HCT116 (cell line): ENCODE measurements at regions not wholly inside any gene's neighbourhood (a gene's known extent, or its start where the extent isn't known, plus 50 kb on each side); places are given as distances from the start of the nearest gene placed in this dataset.

Source experiments
- ATAC-seq: fragments of 200-7000 bp; cut with Tn5 transposase; 2 replicates; pipeline ENCODE4 v1.9.1; 2020; ENCODE audit warnings: mild to moderate bottlenecking, moderate library complexity
- BruUV-seq: library from RNA; stranded (reverse); fragments of 400-500 nt; replicated peaks from 2 replicates; lab custom pipeline; 2021; lab: Mats Ljungman, UMichigan
- CTCF ChIA-PET: fragments of 300-600 bp; sonication (Branson Sonifier 250); formaldehyde crosslinking; loops from one replicate; lab custom pipeline; 2021; ENCODE audit warnings: antibody characterized with exemption; lab: Charles Lee
- POLR2A ChIA-PET: fragments of 300-600, 350-600 bp; sonication (Branson Sonifier 250); formaldehyde crosslinking; loops from one replicate; lab custom pipeline; 2021; ENCODE audit warnings: antibody characterized with exemption; lab: Charles Lee
- RAD21 ChIA-PET, 2 experiments: fragments of 300-600 bp; sonication (Branson Sonifier 250); formaldehyde crosslinking; loops; one replicate each; lab custom pipeline; 2023; ENCODE audit warnings: low total read pairs in 2 of 2; ENCODE audit not compliant: uncharacterized antibody in 2 of 2, unreplicated experiment in 2 of 2, low non-redundant PET in 1 of 2; lab: Charles Lee
- DNase-seq: peaks from one replicate; pipeline ENCODE4 v3.0.0-alpha.2; 2010; ENCODE audit warnings: low read depth, low spot score
- H2AFZ ChIP-seq: fragments of 200-600 bp; shearing (Covaris generic), sonication (generic); 2 replicates; pipeline ENCODE4 v1.6.1; 2017; ENCODE audit warnings: low read depth, mixed run types, mixed read lengths, antibody characterized with exemption, low read length; ENCODE audit not compliant: poor library complexity, severe bottlenecking
- H3K27ac ChIP-seq: 2 replicates; pipeline ENCODE4 v1.5.1; 2012; ENCODE audit warnings: low read depth, low read length
- H3K27me3 ChIP-seq: fragments of 200-600 bp; sonication (generic); 2 replicates; pipeline ENCODE4 v1.6.1; 2016; ENCODE audit warnings: mixed run types, low read length, mixed read lengths; ENCODE audit not compliant: insufficient read depth
- H3K36me3 ChIP-seq, 2 experiments: fragments of 200-500 bp in 1 of 2; fragments of 200-600 bp in 1 of 2; sonication (Bioruptor generic) in 1 of 2; sonication (generic) in 1 of 2; 2 replicates each; pipeline versions ENCODE4 v1.5.1 to v1.6.1; 2014 to 2016; ENCODE audit warnings: low read length in 2 of 2, inconsistent platforms in 1 of 2, mixed read lengths in 1 of 2, mixed run types in 1 of 2; ENCODE audit not compliant: insufficient read depth in 2 of 2, control insufficient read depth in 1 of 2
- H3K4me1 ChIP-seq, 2 experiments: fragments of 200-600 bp in 1 of 2; sonication (generic) in 1 of 2; 2 replicates each; pipeline versions ENCODE4 v1.5.1 to v1.6.1; 2012 to 2017; ENCODE audit warnings: low read length in 2 of 2, inconsistent platforms in 1 of 2, mild to moderate bottlenecking in 1 of 2, mixed read lengths in 1 of 2, mixed run types in 1 of 2, moderate library complexity in 1 of 2; ENCODE audit not compliant: insufficient read depth in 2 of 2, control insufficient read depth in 1 of 2
- H3K4me2 ChIP-seq: fragments of 200-600 bp; sonication (generic); 2 replicates; pipeline ENCODE4 v1.6.1; 2017; ENCODE audit warnings: mixed run types, low read length, mixed read lengths
- H3K4me3 ChIP-seq, 2 experiments: fragments of 200-600 bp in 1 of 2; sonication (generic) in 1 of 2; replicated peaks in 1 of 2; 2 replicates each; pipeline ENCODE4 v1.5.1; 2011 to 2016; ENCODE audit warnings: low read length in 2 of 2, control low read depth in 1 of 2, low read depth in 1 of 2, mild to moderate bottlenecking in 1 of 2, mixed read lengths in 1 of 2, mixed run types in 1 of 2
- H3K79me2 ChIP-seq: fragments of 200-600 bp; sonication (generic); 2 replicates; pipeline ENCODE4 v1.6.1; 2017; ENCODE audit warnings: mild to moderate bottlenecking, mixed run types, low read length, moderate library complexity, mixed read lengths; ENCODE audit not compliant: insufficient read depth
- H3K9ac ChIP-seq: fragments of 200-600 bp; sonication (generic); 2 replicates; pipeline ENCODE4 v1.6.1; 2016; ENCODE audit warnings: low read length, mixed read lengths
- H3K9me2 ChIP-seq: fragments of 200-600 bp; sonication (generic), shearing (Covaris generic); 2 replicates; pipeline ENCODE4 v1.6.1; 2017; ENCODE audit warnings: mixed run types, mild to moderate bottlenecking, moderate library complexity; ENCODE audit not compliant: insufficient read depth
- H3K9me3 ChIP-seq, 2 experiments: fragments of 200-500 bp in 1 of 2; fragments of 200-600 bp in 1 of 2; sonication (Bioruptor generic) in 1 of 2; sonication (generic) in 1 of 2; 2 replicates each; pipeline ENCODE4 v1.6.1; 2014 to 2017; ENCODE audit warnings: low read length in 2 of 2, mixed read lengths in 2 of 2, inconsistent platforms in 1 of 2, low read depth in 1 of 2, mild to moderate bottlenecking in 1 of 2, mixed run types in 1 of 2, moderate library complexity in 1 of 2; ENCODE audit not compliant: control insufficient read depth in 1 of 2, insufficient read depth in 1 of 2
- H4K20me1 ChIP-seq: fragments of 200-600 bp; sonication (generic), shearing (Covaris generic); 2 replicates; pipeline ENCODE4 v1.6.1; 2017; ENCODE audit warnings: mixed run types, mild to moderate bottlenecking, moderate library complexity; ENCODE audit not compliant: insufficient read depth
- ATF3 ChIP-seq: IDR thresholded peaks from 2 replicates; pipeline ENCODE4 v1.6.1; 2012
- CBX3 ChIP-seq: IDR thresholded peaks from 2 replicates; pipeline ENCODE4 v1.6.1; 2012; ENCODE audit warnings: low read depth
- CEBPB ChIP-seq: IDR thresholded peaks from 2 replicates; pipeline ENCODE4 v1.6.1; 2012; ENCODE audit warnings: low read depth
- CTCF ChIP-seq, 3 experiments: fragments of 200-600 bp in 1 of 3; sonication (generic) in 1 of 3; IDR thresholded peaks in 2 of 3; conservative IDR thresholded peaks in 1 of 3; 2 replicates each; pipeline ENCODE4 v1.5.1; 2012 to 2017; ENCODE audit warnings: low read depth in 2 of 3, low read length in 2 of 3, antibody characterized with exemption in 1 of 3, borderline replicate concordance in 1 of 3, control low read depth in 1 of 3, mild to moderate bottlenecking in 1 of 3, mixed read lengths in 1 of 3, mixed run types in 1 of 3, moderate library complexity in 1 of 3; ENCODE audit not compliant: insufficient read depth in 1 of 3
- ELF1 ChIP-seq: IDR thresholded peaks from 2 replicates; pipeline ENCODE4 v1.6.1; 2012; ENCODE audit warnings: low read depth, borderline replicate concordance
- EZH2phosphoT487 ChIP-seq: fragments of 200-600 bp; IDR thresholded peaks from 2 replicates; pipeline ENCODE4 v1.6.1; 2018; ENCODE audit warnings: antibody characterized with exemption, borderline replicate concordance
- FOSL1 ChIP-seq: IDR thresholded peaks from 2 replicates; pipeline ENCODE4 v1.6.1; 2012; ENCODE audit warnings: low read depth
- JUND ChIP-seq: IDR thresholded peaks from 2 replicates; pipeline ENCODE4 v1.6.1; 2012
- MAX ChIP-seq: IDR thresholded peaks from 2 replicates; pipeline ENCODE4 v1.6.1; 2012
- POLR2A ChIP-seq: IDR thresholded peaks from 2 replicates; pipeline ENCODE4 v1.7.0; 2011; ENCODE audit warnings: borderline replicate concordance; ENCODE audit not compliant: insufficient read depth, insufficient read length; ENCODE audit errors: extremely low read depth
- POLR2AphosphoS5 ChIP-seq: IDR thresholded peaks from 2 replicates; pipeline ENCODE4 v1.6.1; 2011; ENCODE audit warnings: mild to moderate bottlenecking, low read depth, low read length, moderate library complexity
- RAD21 ChIP-seq: IDR thresholded peaks from 2 replicates; pipeline ENCODE4 v1.6.1; 2012; ENCODE audit warnings: low read depth, mild to moderate bottlenecking
- REST ChIP-seq: IDR thresholded peaks from 2 replicates; pipeline ENCODE4 v1.6.1; 2012; ENCODE audit warnings: low read depth
- SIN3A ChIP-seq: IDR thresholded peaks from 2 replicates; pipeline ENCODE4 v1.6.1; 2012; ENCODE audit warnings: low read depth
- SP1 ChIP-seq: IDR thresholded peaks from 2 replicates; pipeline ENCODE4 v1.6.1; 2012; ENCODE audit warnings: low read depth
- SRF ChIP-seq: IDR thresholded peaks from 2 replicates; pipeline ENCODE4 v1.6.1; 2012; ENCODE audit warnings: low read depth
- TCF7L2 ChIP-seq: IDR thresholded peaks from 2 replicates; pipeline ENCODE4 v1.7.0; 2011; ENCODE audit warnings: borderline replicate concordance, inconsistent platforms; ENCODE audit not compliant: insufficient read depth, insufficient read length; ENCODE audit errors: extremely low read depth
- YY1 ChIP-seq: IDR thresholded peaks from 2 replicates; pipeline ENCODE4 v1.6.1; 2011; ENCODE audit warnings: low read length, low read depth, moderate library complexity, mild to moderate bottlenecking; ENCODE audit not compliant: insufficient replicate concordance; ENCODE audit errors: extremely low read depth
- ZBTB33 ChIP-seq: IDR thresholded peaks from 2 replicates; pipeline ENCODE4 v1.6.1; 2011; ENCODE audit warnings: mild to moderate bottlenecking, low read length, moderate library complexity; ENCODE audit not compliant: insufficient replicate concordance; ENCODE audit errors: extremely low read depth
- ZFX ChIP-seq: fragments of 450-650 bp; IDR thresholded peaks from 2 replicates; pipeline ENCODE4 v1.6.1; 2017
- intact Hi-C: fragments of 100-400 bp; cut with micrococcal nuclease; formaldehyde crosslinking; loops from 2 replicates; pipeline ENCODE4 v1.10.0; 2022

GRCh38 chr4:59698041-59698440 is 1502.1 kb upstream of the ADGRL3 start:
- no peaks in the 10 kb centered on the region for H4K20me1 ChIP-seq
- H3K4me1 ChIP-seq = no peaks in the 10 kb centered on the region
- H2AFZ ChIP-seq = no peak overlapping the region
- intact Hi-C loops = no loop called here
- TF ChIP-seq YY1 (no peak), REST (no peak), CTCF (IDR thresholded peaks at IDR 0.05 in 2 of 3, conservative IDR thresholded peaks at IDR 0.05 in 1 of 3; ENCODE audit: borderline replicate concordance in 1 of 3, insufficient read depth in 1 of 3, low read depth in 2 of 3, low read length in 2 of 3) (no peak), EZH2phosphoT487 (no peak), POLR2AphosphoS5 (no peak), RAD21 (no peak), SP1 (no peak), POLR2A (no peak), SIN3A (no peak), ZBTB33 (no peak), ELF1 (no peak), ATF3 (no peak), CEBPB (no peak), TCF7L2 (no peak), FOSL1 (no peak), SRF (no peak), JUND (no peak), ZFX (no peak), CBX3 (no peak), MAX (no peak)
- no peak overlapping the region for H3K4me3 ChIP-seq
- H3K9me3 ChIP-seq = peaks cover 7 to 29% of the 10 kb centered on the region in 2 experiments; a peak in 2 of 4 replicates
- H3K36me3 ChIP-seq = no peaks in the 10 kb centered on the region
- no peak overlapping the region for H3K4me2 ChIP-seq
- CTCF ChIA-PET = no interaction called here
- no peak for ATAC-seq
- no peaks in the 10 kb centered on the region for H3K9me2 ChIP-seq
- no TSS peak for BruUV-seq
- no peak overlapping the region for H3K27ac ChIP-seq
- no peaks in the 10 kb centered on the region for H3K27me3 ChIP-seq
- H3K79me2 ChIP-seq = no peaks in the 10 kb centered on the region
- DNase-seq = no peak
- POLR2A ChIA-PET = no interaction called here
- RAD21 ChIA-PET = no interaction called here
- no peak overlapping the region for H3K9ac ChIP-seq
